ENCODE measurements at regions not wholly inside any gene's neighbourhood (a gene's known extent, or its start where the extent isn't known, plus 50 kb on each side); places are given as distances from the start of the nearest gene placed in this dataset.
A peak's percentile ranks its signal among the peaks of the same experiment; 100 is the strongest.

- intact Hi-C loops (cut with DNase I) = loop anchor here (10.0 kb wide), 1 partner anchor 251 kb away; no protein-coding TSS in a partner anchor
- no peak overlapping the region for H3K4me3 ChIP-seq
- DNase-seq (no peak), ATAC-seq (peak in 1 of 2 donors; percentile 21)
- no peaks in the 10 kb centered on the region for H3K36me3 ChIP-seq
- no peaks in the 10 kb centered on the region for H3K27me3 ChIP-seq (ENCODE audit: low read depth)
- H3K9me3 ChIP-seq = no peaks in the 10 kb centered on the region
- TF ChIP-seq, protein P1, sequence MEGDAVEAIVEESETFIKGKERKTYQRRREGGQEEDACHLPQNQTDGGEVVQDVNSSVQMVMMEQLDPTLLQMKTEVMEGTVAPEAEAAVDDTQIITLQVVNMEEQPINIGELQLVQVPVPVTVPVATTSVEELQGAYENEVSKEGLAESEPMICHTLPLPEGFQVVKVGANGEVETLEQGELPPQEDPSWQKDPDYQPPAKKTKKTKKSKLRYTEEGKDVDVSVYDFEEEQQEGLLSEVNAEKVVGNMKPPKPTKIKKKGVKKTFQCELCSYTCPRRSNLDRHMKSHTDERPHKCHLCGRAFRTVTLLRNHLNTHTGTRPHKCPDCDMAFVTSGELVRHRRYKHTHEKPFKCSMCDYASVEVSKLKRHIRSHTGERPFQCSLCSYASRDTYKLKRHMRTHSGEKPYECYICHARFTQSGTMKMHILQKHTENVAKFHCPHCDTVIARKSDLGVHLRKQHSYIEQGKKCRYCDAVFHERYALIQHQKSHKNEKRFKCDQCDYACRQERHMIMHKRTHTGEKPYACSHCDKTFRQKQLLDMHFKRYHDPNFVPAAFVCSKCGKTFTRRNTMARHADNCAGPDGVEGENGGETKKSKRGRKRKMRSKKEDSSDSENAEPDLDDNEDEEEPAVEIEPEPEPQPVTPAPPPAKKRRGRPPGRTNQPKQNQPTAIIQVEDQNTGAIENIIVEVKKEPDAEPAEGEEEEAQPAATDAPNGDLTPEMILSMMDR (IDR thresholded peaks at IDR 0.05) = no peak
- no peak overlapping the region for H3K27ac ChIP-seq
- peaks cover 5% of the 10 kb centered on the region for H3K4me1 ChIP-seq
These were observed 133.9 kb downstream of the RAP2B start for GRCh38 chr3:153295901-153296300.

GRCh38 chr3:153305189-153305588 lies 143.2 kb downstream of the RAP2B start:
- no peak overlapping the region for H3K27ac ChIP-seq
- H3K27me3 ChIP-seq (ENCODE audit: low read depth) = no peaks in the 10 kb centered on the region
- intact Hi-C loops (cut with DNase I) = no loop called here
- no peaks in the 10 kb centered on the region for H3K36me3 ChIP-seq
- no peaks in the 10 kb centered on the region for H3K4me1 ChIP-seq
- TF ChIP-seq, protein P1 (IDR thresholded peaks at IDR 0.05) = no peak
- H3K4me3 ChIP-seq = no peak overlapping the region
- DNase-seq = no peak
- peak in 1 of 2 donors; percentile 16 for ATAC-seq
- no peaks in the 10 kb centered on the region for H3K9me3 ChIP-seq

DNA sequence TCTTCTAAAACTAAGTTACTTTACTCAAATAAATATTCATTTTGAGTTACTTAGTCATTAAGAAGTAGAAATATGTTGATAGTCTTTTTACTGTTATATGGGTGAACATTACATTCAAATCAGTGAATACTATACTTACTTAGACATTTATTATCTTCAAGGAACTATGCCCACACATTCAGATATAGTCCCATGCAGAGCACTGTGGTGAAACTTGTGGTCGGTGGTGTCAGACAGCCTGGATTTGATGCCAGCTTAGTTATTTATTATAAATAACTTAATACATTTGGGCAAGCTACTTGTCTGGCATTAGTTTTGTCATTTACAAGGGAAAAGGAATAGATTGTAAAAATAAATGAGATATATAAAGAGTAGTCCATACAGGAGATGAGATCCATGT lies 149.5 kb downstream of the RAP2B start:
- TF ChIP-seq, protein P1 (IDR thresholded peaks at IDR 0.05) = no peak
- ATAC-seq (no peak), DNase-seq (no peak)
- Histone ChIP-seq H3K27ac (no peak overlapping the region), H3K4me3 (no peak overlapping the region), H3K36me3 (no peaks in the 10 kb centered on the region), H3K27me3 (ENCODE audit: low read depth) (no peaks in the 10 kb centered on the region), H3K4me1 (no peaks in the 10 kb centered on the region), H3K9me3 (no peaks in the 10 kb centered on the region)
- intact Hi-C loops (cut with DNase I) = no loop called here

DNA sequence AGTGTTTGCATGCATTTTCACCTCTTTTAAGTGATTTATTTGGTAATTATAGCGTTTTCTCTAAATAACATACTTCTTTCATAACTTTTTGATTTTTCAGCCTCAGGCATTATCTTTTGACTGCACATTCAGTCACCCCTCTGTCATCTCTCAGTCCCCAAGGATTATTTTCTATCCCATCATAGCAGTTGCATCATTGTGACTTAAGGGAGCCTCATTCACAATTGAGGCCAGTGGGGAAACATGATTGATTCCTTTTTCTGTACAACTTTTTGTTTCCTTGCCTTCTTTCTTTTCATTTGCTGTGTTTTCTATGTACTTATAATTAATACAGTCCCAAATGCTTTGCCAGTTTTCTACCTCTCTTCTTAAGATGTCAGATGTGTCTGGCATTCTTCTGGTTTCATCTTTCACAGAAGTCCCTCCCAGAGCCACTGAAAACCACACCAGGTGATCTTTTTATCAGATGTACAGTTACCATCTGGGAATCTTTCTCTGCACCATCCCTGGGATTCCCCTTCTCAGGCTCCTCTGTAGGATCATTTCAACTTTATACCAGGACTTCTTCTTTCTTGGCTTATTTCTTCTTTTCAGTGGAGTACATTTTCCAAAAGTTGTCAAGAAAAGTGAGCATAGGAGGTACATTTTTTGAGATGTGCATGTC lies 151.4 kb downstream of the RAP2B start:
- no peaks in the 10 kb centered on the region for H3K9me3 ChIP-seq
- H3K36me3 ChIP-seq = no peaks in the 10 kb centered on the region
- H3K4me3 ChIP-seq = no peak overlapping the region
- no peaks in the 10 kb centered on the region for H3K27me3 ChIP-seq (ENCODE audit: low read depth)
- no peaks in the 10 kb centered on the region for H3K4me1 ChIP-seq
- intact Hi-C loops (cut with DNase I) = no loop called here
- no peak overlapping the region for H3K27ac ChIP-seq
- no peak for DNase-seq
- ATAC-seq = no peak
- TF ChIP-seq, protein P1 (IDR thresholded peaks at IDR 0.05) = no peak

GRCh38 chr3:153314038-153314437 lies 152.0 kb downstream of the RAP2B start:
- Histone ChIP-seq H3K27me3 (ENCODE audit: low read depth) (no peaks in the 10 kb centered on the region), H3K4me1 (no peaks in the 10 kb centered on the region), H3K27ac (no peak overlapping the region), H3K4me3 (no peak overlapping the region), H3K9me3 (no peaks in the 10 kb centered on the region), H3K36me3 (no peaks in the 10 kb centered on the region)
- no peak for DNase-seq
- ATAC-seq = no peak
- TF ChIP-seq, protein P1 (IDR thresholded peaks at IDR 0.05) = no peak
- intact Hi-C loops (cut with DNase I) = no loop called here
